Hepatocyte (in vitro differentiated cells): ENCODE measurements at regions not wholly inside any gene's neighbourhood (a gene's known extent, or its start where the extent isn't known, plus 50 kb on each side); places are given as distances from the start of the nearest gene placed in this dataset.

ENCODE experiments used
- CTCF ChIP-seq: fragments of 200-600 bp; sonication (generic); IDR thresholded peaks from 2 replicates; pipeline ENCODE4 v1.5.1; 2016; ENCODE audit warnings: antibody characterized with exemption, mild to moderate bottlenecking; ENCODE audit not compliant: poor library complexity
- EZH2 ChIP-seq: fragments of 200-600 bp; sonication (generic); IDR thresholded peaks from 2 replicates; pipeline ENCODE4 v1.6.1; 2016; ENCODE audit warnings: antibody characterized with exemption, mild to moderate bottlenecking, borderline replicate concordance

DNA sequence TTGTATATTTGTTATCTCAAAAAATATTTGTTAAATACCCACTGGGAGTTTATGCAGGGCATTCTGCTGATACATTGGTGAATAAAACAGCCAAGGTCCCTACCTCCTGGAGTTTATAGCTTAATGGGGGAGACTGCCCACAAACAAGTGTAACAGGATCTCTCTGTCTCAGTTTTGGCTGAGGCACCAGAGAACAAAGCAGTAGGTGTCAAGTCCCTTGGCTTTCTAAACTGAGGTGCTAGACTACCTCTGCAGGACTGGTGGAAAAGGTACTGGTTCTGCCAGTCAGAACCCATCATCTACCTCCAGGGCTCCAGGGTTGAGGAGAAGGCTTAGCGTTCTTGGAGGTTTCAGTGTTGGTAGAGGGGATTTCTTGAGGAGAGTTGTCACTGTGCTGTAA is 188.4 kb upstream of the ELL2 start:
- TF ChIP-seq CTCF, result no peak
- no peak for TF ChIP-seq EZH2
